ENCODE measurements at regions not wholly inside any gene's neighbourhood (a gene's known extent, or its start where the extent isn't known, plus 50 kb on each side); places are given as distances from the start of the nearest gene placed in this dataset.

DNA sequence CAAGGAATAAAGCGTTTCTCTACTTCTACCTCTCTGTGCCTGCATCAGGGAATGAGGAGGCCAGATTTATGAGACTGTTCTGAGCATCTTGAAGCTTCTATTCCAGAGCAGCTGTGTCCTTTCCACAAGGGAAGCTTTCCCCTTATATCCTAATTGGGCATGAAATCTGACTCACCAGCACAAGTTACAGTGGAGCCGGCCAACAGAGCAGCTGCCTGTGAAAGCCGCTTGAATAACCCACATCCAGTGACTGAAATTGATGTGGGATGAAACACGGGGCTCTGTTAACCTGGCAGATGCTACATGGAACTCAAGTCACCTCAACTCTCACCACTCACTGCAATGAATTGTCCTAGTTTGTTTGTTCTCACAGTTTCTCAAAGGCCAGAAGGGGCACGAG is 400.3 kb downstream of the TFAP2A start:
- H3K9ac ChIP-seq (ENCODE audit: low read depth, low read length): no peak overlapping the region
- no peaks in the 10 kb centered on the region for H3K27me3 ChIP-seq (ENCODE audit: control insufficient read depth, insufficient read depth, low read length)
- H3K4me3 ChIP-seq (ENCODE audit: low read length): no peak overlapping the region
- no peaks in the 10 kb centered on the region for H3K36me3 ChIP-seq (ENCODE audit: insufficient read depth, low read length)
- H3K4me2 ChIP-seq (ENCODE audit: low read length): no peak overlapping the region
- no peaks in the 10 kb centered on the region for H3K9me3 ChIP-seq (replicated peaks; ENCODE audit: low read length)
- no peaks in the 10 kb centered on the region for H3K4me1 ChIP-seq (ENCODE audit: control insufficient read depth, insufficient read depth, low read length)

DNA sequence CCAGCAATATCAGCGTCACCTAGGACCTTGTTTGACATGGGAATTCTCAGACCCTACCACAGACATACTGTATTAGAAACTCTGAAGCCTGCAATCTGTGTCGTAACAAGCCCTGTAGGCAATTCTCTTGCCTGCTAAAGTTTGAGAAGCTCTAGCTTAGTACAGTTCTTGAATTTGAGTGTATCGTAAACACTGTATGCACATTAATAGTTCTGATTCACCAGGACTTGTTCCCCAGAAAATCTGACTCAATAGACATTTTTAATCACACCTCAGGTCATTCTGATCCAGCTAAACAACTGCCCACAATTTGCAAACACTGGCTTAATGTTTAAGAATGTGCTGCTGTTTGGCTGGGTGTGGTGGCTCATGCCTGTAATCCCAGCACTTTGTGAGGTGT is 414.3 kb downstream of the TFAP2A start:
- Histone ChIP-seq H3K9ac (ENCODE audit: low read depth, low read length) (no peak overlapping the region), H3K27me3 (ENCODE audit: control insufficient read depth, insufficient read depth, low read length) (no peaks in the 10 kb centered on the region), H3K4me1 (ENCODE audit: control insufficient read depth, insufficient read depth, low read length) (no peaks in the 10 kb centered on the region), H3K4me3 (ENCODE audit: low read length) (no peak overlapping the region), H3K36me3 (ENCODE audit: insufficient read depth, low read length) (no peaks in the 10 kb centered on the region), H3K4me2 (ENCODE audit: low read length) (no peak overlapping the region), H3K9me3 (replicated peaks; ENCODE audit: low read length) (peaks cover 9% of the 10 kb centered on the region)

DNA sequence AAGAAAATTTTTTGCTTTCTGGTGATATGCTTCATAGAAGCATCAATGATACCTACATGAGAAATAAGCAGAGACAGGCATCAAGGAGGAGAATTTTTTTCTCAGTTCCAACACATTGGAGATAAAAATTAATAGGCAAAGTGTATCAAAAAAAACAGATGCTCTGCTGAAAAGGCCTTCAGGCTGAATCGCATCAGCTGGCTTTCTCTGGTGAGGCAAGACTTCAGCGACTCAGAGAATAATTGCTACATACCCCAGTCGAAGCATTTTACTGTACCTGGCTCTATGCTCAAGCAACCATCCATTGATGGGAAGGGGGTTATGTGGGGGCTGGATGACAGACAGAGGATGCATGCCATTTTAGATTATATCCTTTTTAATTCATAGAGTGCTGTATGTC is 415.1 kb downstream of the TFAP2A start:
- Histone ChIP-seq H3K9ac (ENCODE audit: low read depth, low read length) (no peak overlapping the region), H3K4me2 (ENCODE audit: low read length) (no peak overlapping the region), H3K4me1 (ENCODE audit: control insufficient read depth, insufficient read depth, low read length) (no peaks in the 10 kb centered on the region), H3K4me3 (ENCODE audit: low read length) (no peak overlapping the region), H3K36me3 (ENCODE audit: insufficient read depth, low read length) (no peaks in the 10 kb centered on the region), H3K27me3 (ENCODE audit: control insufficient read depth, insufficient read depth, low read length) (no peaks in the 10 kb centered on the region), H3K9me3 (replicated peaks; ENCODE audit: low read length) (peaks cover 3% of the 10 kb centered on the region)

DNA sequence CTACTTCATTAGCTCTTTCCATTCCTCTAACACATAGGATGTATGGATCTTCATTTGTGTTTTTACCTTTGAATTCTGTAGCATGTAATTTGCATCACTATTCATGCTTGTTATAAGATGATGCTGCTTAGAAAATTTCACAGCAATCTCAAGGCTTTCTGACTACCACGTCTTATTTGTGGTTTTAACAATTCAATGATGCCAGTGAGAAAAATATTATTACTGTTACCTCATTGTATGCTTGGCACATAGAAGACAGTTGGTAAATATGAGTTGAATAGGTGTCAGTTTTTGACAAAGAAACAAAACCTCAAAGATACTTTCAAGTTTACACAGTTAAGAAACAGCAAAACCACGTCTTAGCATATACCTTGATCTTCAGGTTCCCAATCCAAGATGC is 428.6 kb downstream of the TFAP2A start:
- Histone ChIP-seq H3K4me3 (ENCODE audit: low read length) (no peak overlapping the region), H3K9me3 (replicated peaks; ENCODE audit: low read length) (peaks cover 12% of the 10 kb centered on the region), H3K27me3 (ENCODE audit: control insufficient read depth, insufficient read depth, low read length) (no peaks in the 10 kb centered on the region), H3K36me3 (ENCODE audit: insufficient read depth, low read length) (no peaks in the 10 kb centered on the region), H3K4me1 (ENCODE audit: control insufficient read depth, insufficient read depth, low read length) (no peaks in the 10 kb centered on the region), H3K4me2 (ENCODE audit: low read length) (no peak overlapping the region), H3K9ac (ENCODE audit: low read depth, low read length) (no peak overlapping the region)

DNA sequence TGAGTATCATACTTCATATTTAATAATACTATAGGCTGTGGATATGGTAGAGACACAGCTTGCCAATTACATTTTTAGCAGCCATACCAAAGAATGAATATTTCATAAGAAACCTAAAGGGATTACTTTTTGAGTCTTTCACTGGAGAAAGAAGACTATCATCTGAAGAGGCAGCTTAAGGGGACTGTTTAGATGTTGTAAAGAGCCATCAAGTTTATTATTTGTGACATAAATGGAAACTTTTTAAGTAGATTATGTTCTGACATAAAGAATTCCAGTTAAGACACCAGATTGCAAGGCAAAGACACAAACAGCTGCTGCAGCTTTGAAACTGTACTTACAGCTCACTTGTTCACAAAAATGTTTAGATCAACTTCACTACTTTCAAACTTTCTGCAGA is 429.4 kb downstream of the TFAP2A start:
- Histone ChIP-seq H3K9ac (ENCODE audit: low read depth, low read length) (no peak overlapping the region), H3K36me3 (ENCODE audit: insufficient read depth, low read length) (no peaks in the 10 kb centered on the region), H3K4me1 (ENCODE audit: control insufficient read depth, insufficient read depth, low read length) (no peaks in the 10 kb centered on the region), H3K4me3 (ENCODE audit: low read length) (no peak overlapping the region), H3K9me3 (replicated peaks; ENCODE audit: low read length) (peaks cover 12% of the 10 kb centered on the region), H3K27me3 (ENCODE audit: control insufficient read depth, insufficient read depth, low read length) (no peaks in the 10 kb centered on the region), H3K4me2 (ENCODE audit: low read length) (no peak overlapping the region)

DNA sequence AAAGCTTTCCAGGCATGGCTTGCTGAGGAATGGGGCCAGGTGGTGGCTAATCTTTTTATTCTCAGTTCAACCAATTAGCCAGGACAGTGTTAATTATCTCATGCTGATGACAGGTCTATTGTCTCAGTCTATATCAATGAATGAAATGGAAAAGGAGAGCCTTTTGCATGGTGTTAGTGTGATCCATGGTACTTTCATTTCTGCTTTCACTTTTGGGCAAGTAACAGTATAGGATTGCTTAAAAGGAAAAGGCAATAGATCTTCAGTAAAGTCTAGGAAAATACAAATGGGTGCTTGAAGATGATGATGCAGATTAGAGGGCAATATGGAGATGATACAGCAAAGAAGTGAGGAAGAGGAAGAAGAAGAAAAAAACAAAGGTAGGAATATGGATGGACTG is 430.3 kb downstream of the TFAP2A start:
- Histone ChIP-seq H3K4me3 (ENCODE audit: low read length) (no peak overlapping the region), H3K36me3 (ENCODE audit: insufficient read depth, low read length) (no peaks in the 10 kb centered on the region), H3K27me3 (ENCODE audit: control insufficient read depth, insufficient read depth, low read length) (no peaks in the 10 kb centered on the region), H3K4me2 (ENCODE audit: low read length) (no peak overlapping the region), H3K4me1 (ENCODE audit: control insufficient read depth, insufficient read depth, low read length) (no peaks in the 10 kb centered on the region), H3K9ac (ENCODE audit: low read depth, low read length) (no peak overlapping the region), H3K9me3 (replicated peaks; ENCODE audit: low read length) (peaks cover 12% of the 10 kb centered on the region)

DNA sequence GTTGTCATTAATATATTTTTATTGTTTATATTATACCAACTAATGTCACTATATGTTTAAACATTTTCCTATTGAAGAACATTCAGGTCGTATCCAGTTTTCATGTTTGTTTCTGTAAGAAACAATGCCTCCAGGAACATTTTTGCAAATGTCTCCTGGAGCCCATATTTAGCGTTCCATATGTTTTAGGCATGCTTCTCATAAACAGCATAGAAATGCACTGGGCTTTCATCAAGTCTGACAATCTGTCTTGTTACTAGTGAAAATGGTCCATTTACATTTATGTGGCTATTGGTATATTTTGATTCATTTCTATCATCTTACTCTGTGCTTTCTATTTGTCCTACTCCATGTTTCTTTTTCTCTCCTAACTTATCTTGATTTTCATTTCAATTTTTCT is 431.7 kb downstream of the TFAP2A start:
- no peak overlapping the region for H3K9ac ChIP-seq (ENCODE audit: low read depth, low read length)

DNA sequence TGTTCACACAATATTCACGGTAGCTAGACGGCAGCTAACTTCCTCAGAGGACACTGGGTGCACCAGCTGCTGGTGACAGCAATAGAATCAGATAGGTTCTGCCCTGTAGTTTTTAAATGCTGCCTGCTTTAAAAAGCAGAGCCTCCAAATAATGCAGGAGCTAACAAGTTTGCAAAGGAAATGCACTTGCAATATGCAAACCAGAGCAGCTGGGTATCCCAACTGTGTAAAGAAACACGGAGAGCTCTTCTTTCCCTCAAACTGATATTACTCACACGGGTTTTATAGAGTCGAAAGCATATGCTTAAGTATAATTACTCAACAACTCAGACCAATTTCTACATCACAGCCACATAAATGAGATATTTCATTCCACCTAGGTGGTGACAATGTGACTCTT is 432.7 kb downstream of the TFAP2A start:
- no peaks in the 10 kb centered on the region for H3K27me3 ChIP-seq (ENCODE audit: control insufficient read depth, insufficient read depth, low read length)
- no peak overlapping the region for H3K4me2 ChIP-seq (ENCODE audit: low read length)
- no peaks in the 10 kb centered on the region for H3K36me3 ChIP-seq (ENCODE audit: insufficient read depth, low read length)

More for the DNA sequence above, 431.7 kb downstream of the TFAP2A start:
- Histone ChIP-seq H3K9me3 (replicated peaks; ENCODE audit: low read length) (peaks cover 4% of the 10 kb centered on the region), H3K27me3 (ENCODE audit: control insufficient read depth, insufficient read depth, low read length) (no peaks in the 10 kb centered on the region), H3K4me2 (ENCODE audit: low read length) (no peak overlapping the region), H3K4me3 (ENCODE audit: low read length) (no peak overlapping the region), H3K4me1 (ENCODE audit: control insufficient read depth, insufficient read depth, low read length) (no peaks in the 10 kb centered on the region), H3K36me3 (ENCODE audit: insufficient read depth, low read length) (no peaks in the 10 kb centered on the region)

DNA sequence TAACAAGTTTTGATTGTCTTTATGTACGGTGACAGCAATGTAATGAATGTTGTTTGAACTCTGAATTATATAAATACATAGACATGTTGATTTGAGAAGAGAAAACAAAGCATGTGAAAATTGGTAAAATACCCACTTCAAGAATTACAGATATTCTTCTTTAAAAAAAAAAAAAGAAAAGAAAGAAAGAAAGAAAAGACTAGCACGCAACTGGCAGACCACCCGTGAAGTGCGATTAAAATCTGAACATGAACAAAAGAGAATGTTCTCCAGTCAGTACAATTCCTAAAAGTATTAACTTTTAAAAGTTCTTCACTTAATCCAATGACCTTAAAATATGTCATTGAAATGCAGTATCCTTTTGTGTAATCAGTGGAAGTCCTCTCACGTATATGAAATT is 434.9 kb downstream of the TFAP2A start:
- H3K9ac ChIP-seq (ENCODE audit: low read depth, low read length): no peak overlapping the region
- H3K9me3 ChIP-seq (replicated peaks; ENCODE audit: low read length): no peaks in the 10 kb centered on the region
- H3K4me1 ChIP-seq (ENCODE audit: control insufficient read depth, insufficient read depth, low read length): no peaks in the 10 kb centered on the region

More for the DNA sequence above, 432.7 kb downstream of the TFAP2A start:
- Histone ChIP-seq H3K9me3 (replicated peaks; ENCODE audit: low read length) (peaks cover 4% of the 10 kb centered on the region), H3K4me1 (ENCODE audit: control insufficient read depth, insufficient read depth, low read length) (no peaks in the 10 kb centered on the region), H3K4me3 (ENCODE audit: low read length) (no peak overlapping the region), H3K9ac (ENCODE audit: low read depth, low read length) (no peak overlapping the region)

DNA sequence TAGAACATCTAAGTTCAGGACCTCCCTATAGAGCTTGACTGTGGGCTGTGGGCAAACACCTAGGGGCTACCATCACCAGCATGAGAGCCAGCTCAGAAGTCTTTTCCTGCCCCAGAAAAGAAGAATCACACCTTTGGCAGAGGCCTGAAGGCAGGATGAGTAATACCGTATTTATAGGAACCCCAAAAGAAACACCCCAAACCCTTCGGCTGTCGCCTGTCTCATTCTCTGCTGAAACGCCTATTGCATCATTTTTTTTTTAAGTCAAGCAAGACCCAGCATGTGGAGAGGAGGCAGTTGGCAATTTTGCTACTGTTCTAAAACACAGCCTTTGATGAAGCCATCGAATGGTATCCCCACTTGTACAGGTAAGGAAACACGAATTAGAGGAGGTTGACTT is 436.4 kb downstream of the TFAP2A start:
- no peaks in the 10 kb centered on the region for H3K4me1 ChIP-seq (ENCODE audit: control insufficient read depth, insufficient read depth, low read length)
- no peaks in the 10 kb centered on the region for H3K9me3 ChIP-seq (replicated peaks; ENCODE audit: low read length)
- no peaks in the 10 kb centered on the region for H3K27me3 ChIP-seq (ENCODE audit: control insufficient read depth, insufficient read depth, low read length)
- no peak overlapping the region for H3K4me3 ChIP-seq (ENCODE audit: low read length)
- no peaks in the 10 kb centered on the region for H3K36me3 ChIP-seq (ENCODE audit: insufficient read depth, low read length)
- no peak overlapping the region for H3K4me2 ChIP-seq (ENCODE audit: low read length)
- no peak overlapping the region for H3K9ac ChIP-seq (ENCODE audit: low read depth, low read length)

More for the DNA sequence above, 434.9 kb downstream of the TFAP2A start:
- Histone ChIP-seq H3K27me3 (ENCODE audit: control insufficient read depth, insufficient read depth, low read length) (no peaks in the 10 kb centered on the region), H3K4me3 (ENCODE audit: low read length) (no peak overlapping the region), H3K36me3 (ENCODE audit: insufficient read depth, low read length) (no peaks in the 10 kb centered on the region), H3K4me2 (ENCODE audit: low read length) (no peak overlapping the region)

DNA sequence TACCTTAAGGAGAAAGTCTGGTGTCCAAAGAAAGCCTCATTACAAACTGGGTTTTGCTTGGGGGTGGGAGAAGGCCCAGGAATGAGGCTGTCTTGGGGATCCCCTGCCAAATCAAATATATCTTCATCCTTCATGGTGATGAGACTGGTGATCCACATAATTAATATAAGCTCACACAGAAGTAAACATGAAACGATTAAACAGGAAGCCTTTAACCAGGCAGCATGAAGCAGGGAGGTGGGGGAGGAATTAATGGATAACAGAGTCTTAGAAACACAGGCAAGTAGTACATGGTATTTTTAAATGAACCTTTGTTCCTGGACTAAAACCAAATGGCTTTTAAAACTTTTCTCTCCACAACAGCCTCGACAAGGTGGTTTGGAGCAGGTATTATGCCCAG is 437.5 kb downstream of the TFAP2A start:
- Histone ChIP-seq H3K36me3 (ENCODE audit: insufficient read depth, low read length) (no peaks in the 10 kb centered on the region), H3K4me3 (ENCODE audit: low read length) (no peak overlapping the region), H3K27me3 (ENCODE audit: control insufficient read depth, insufficient read depth, low read length) (no peaks in the 10 kb centered on the region), H3K4me2 (ENCODE audit: low read length) (no peak overlapping the region), H3K4me1 (ENCODE audit: control insufficient read depth, insufficient read depth, low read length) (no peaks in the 10 kb centered on the region), H3K9me3 (replicated peaks; ENCODE audit: low read length) (no peaks in the 10 kb centered on the region), H3K9ac (ENCODE audit: low read depth, low read length) (no peak overlapping the region)

DNA sequence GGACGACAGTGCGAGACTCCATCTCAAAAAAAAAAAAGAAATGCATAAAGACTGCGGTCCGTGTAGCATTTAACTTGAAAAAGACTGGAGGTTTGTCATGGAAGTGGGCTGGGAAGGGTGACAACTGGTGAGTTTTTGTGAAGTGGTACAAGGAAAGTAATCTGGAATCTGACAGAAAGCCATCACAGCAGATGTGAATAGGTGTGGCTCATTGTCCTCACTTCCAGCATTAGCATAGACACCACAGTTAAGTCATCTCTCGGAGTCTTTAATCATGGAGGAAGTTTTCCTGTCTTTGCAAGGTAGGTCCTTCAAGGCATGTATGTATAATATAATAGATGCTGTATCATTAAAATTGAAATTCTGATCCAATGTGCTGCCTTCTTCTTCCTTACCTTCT is 453.2 kb downstream of the TFAP2A start:
- H3K27me3 ChIP-seq (ENCODE audit: control insufficient read depth, insufficient read depth, low read length): no peaks in the 10 kb centered on the region

More for the DNA sequence above, 453.2 kb downstream of the TFAP2A start:
- Histone ChIP-seq H3K4me3 (ENCODE audit: low read length) (no peak overlapping the region), H3K4me1 (ENCODE audit: control insufficient read depth, insufficient read depth, low read length) (no peaks in the 10 kb centered on the region), H3K4me2 (ENCODE audit: low read length) (no peak overlapping the region), H3K9ac (ENCODE audit: low read depth, low read length) (no peak overlapping the region), H3K9me3 (replicated peaks; ENCODE audit: low read length) (no peaks in the 10 kb centered on the region), H3K36me3 (ENCODE audit: insufficient read depth, low read length) (no peaks in the 10 kb centered on the region)

Data from skeletal muscle satellite cell (primary cell).